RPMI8226 (cell line): ENCODE measurements at regions not wholly inside any gene's neighbourhood (a gene's known extent, or its start where the extent isn't known, plus 50 kb on each side); places are given as distances from the start of the nearest gene placed in this dataset.
A peak's percentile ranks its signal among the peaks of the same experiment; 100 is the strongest.

Experiments used
- DNase-seq: peaks from one replicate; pipeline ENCODE4 v3.0.0-alpha.2; 2015

DNA sequence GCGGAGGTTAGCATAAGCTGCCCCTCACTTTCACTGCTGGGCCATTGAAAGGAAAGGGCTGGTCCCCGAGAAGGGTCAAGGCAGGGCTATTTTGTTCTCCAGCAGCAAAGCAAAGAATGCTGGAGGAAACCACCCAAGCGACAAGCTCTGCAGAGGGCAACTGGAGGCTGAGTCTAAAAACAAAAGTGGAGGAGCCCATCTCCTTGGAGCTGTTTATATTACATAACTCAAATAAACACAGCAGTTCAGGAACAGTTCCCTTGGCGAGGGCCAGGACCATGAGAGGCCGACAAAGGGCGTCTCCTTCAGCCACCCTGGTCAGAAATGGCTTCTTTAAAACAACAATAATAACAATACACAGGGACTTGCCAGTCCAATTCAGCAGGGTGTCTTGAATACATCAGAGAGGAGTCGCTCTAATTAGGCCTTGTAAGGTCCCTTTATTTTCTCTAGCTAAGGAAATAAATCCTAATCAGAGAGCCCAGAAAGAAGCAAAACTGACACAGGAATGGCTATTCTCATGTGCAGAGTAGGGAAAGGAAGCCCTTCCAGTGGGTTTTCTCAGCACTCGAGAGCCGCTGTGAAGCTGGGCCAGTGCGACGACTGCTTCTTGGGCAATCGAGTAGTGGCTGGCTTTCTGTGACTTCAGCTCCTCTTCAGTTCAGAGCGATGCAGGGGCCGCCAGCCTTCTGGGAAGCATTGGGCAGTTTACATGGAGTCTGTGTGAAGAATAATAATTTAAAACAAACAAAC, 57.0 kb upstream of the TARBP1 start:
- DNase-seq: no peak

DNA sequence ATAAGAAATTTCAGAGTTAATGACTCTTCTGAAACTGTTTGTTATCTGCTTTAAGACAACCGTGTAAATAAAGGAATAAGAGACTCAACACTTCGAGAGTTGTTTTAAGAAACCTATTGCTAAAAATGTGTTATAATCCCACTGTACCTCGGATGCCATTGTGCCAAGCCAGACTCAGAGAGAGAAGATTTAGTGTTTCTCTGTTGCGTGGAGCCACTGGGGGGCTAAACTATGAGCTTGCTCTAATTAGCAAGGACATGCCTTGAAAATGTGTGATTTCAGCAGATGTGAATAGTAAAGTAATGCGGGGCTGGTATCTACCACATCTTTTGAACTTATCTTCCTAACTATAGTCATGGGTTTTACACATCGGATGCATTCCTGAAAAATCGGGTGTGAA, 56.2 kb upstream of the TARBP1 start:
- no peak for DNase-seq

DNA sequence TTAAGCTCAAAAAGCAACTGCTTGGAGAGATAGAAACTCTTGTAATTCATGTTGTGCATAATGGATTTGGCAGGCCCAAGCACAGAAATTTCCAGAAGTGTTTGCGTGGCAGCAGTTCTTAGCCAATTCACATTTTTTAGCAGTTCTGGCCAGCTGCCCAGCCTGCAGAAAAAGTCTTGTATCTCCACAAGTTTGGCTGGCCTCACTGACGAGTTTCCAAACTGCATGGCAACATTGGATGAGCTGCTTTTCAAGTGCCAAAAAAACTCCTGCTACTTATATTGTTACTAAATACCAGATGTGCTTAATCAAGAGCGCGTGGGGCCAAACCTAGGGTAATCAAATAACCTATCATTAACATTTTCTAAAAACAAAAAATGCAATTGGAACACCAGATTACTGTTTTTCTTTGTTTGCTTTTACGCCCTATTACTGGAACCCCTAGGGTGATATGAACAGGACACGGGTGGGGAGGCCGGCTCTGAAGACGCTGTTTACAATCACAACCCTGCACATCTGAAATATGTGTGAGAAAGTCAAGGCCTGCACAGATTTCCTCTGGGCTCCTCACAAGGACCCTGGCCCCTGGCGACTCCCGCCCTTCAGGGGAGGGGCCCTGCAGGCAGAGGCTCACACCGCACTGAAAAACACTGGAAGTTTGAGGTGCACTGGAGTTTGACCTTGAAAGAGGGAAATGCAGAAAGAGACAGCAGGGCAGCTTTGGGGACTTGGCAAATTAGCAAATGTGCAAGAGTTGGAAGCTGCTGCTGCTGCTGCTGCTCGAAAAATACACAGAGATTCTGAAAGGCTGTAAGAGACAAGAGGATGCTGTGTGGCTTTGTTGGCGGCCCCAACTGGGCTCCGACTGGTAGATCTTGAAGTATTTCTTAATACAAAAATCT, 55.2 kb upstream of the TARBP1 start:
- DNase-seq: peak; percentile 76

DNA sequence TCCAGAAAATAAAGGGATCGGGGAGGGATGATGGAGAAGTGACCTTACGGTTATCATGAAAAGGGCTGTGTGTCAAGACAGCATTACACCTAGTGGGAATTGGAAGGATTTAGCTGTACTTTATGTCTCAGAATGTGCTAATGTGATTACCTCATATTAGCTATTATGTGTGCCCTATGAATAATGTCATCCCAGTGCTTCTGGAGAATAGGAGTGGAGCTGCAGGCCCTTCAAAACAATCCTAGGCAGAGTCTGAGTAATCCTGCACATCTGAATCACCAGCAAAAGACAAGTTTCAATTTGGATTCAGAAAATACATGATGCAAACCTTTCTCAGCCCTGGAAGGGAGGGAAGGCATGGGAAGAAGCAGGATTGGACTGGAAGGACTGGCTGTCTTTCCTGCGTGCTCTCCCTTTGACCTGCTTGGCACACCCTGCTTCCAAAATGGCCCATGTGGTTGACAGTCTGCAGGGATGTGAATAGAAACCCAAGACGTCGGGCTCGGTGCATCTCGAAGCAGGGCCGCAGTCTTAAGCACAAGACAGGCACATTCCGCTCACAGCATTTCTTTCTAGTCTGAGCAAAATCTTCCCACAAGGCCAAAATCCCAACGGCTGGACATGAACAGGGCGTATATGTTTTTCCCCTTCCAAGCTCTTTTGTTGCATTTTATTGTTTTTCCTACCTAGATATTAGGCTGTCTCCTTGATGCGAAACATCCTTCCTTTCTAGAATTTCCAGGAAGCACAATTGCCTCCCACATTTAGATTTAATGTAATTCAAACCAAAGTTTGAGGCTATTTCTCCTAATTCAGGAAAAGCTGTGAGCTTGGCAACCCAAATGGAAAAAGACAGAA, 54.3 kb upstream of the TARBP1 start:
- no peak for DNase-seq

DNA sequence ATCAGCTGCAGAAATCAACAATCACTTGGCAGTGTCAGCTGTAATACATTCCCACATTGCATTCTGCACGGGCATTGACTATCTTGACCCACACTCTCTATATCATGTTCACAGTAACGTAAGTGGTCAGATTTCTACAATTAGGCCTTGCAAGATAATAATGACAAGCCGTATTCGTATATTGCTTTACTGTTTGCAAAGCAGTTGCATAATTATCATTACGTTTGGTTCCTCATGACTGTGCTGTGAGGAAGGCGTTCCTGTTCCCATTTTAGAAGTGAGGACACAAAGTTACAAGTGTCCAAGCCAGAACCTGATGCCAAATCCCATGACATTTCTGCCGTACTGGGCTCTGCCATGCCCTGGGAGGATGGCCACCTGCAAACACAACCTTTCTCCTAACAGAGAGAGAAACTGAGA, 53.5 kb upstream of the TARBP1 start:
- DNase-seq: no peak

DNA sequence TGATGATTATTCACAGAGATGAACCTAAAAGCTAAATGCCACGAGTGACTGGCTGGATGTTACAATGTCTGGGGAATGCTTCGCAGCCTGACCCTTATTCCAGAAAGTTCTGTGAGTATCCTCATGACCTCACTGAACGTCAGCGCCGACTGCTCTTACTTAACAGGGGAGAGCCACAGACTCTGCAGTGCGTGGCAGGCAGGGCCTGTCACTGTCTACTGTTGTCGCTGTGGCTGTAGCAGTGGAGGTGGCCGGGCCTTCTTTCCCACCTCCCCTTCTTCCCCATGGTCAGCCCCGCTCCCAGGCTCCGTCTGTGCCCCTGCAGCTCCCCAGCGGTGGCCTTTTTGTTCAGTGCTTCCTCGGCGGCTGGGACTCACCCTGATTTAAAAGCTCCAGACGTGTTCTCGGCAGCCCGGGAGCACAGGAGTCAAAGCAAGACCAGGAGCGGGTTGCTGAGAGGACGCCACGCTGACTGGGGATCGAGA, 52.2 kb upstream of the TARBP1 start:
- DNase-seq: no peak

DNA sequence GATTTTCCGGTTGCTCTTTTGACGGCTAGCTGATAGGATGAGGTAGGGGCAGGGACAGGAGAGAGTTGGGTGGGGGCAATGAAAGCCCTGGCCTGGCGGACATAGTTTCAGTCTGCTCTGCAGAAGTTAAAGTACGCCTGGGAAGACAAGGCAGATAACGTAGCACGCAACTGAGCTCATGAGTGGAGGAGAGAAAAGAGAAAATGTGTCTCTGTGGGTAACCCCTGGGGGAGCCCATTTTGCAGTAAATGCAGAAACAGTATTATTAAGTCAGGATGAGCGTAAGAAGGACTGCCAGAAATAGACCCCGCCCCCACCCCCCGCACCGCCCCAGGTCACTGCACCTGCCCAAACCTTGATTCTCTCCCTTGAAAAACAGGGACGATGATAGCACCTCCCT, 51.7 kb upstream of the TARBP1 start:
- DNase-seq: no peak

DNA sequence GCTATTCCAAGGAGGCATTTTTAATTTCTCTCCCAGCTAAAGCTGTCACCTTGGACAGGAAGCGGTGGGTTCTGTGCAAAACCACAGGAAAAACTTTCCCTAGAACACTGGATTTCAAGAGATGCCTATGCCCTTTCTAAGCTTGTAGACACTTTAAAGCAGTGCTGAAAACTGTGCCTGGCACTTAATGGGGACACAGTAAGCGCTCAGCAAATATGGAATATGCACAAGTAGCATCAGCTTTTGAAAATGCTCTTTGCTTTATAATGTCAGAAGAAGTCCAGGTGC, 50.9 kb upstream of the TARBP1 start:
- no peak for DNase-seq

DNA sequence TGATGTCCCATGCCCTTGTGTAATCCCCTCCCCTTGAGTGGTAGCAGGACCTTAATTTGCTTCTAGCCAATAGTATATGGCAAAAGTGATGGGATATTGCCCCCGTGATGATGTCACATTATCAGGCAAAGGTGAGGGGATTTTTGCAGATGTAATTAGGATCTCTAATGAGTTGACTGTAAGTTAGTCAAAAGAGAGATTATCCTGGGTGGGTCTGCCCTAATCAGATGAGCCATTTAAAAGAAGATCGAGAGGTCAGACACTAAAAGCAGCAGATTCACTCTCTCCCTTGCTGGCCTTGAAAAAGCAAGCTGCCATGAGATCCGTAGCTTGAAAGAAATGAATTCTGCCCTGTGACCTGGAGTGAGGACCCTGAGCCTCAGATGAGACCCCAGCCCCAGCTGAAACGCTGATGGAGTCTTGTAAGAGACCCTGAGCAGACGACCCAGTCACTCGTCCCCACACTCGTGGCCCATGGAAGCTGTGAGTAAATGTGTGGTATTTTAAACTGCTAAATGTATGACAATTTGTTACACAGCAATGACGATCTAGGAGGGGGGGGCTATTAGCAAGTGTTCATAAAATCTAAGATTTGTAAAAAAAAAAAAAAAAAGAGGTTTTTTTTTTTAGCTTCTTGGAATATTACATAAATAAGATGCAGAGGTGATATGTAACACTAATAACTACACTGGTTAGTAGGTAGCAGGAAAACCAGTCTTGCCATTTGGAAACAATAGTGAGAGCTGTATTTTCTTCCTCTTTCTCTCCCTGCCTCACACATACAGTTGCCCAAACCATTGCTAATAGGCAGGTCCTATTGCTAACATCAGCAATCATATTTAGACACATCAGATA, 50.3 kb upstream of the TARBP1 start:
- no peak for DNase-seq
